Head of caudate nucleus (tissue), 42 donors: ENCODE measurements at regions not wholly inside any gene's neighbourhood (a gene's known extent, or its start where the extent isn't known, plus 50 kb on each side); places are given as distances from the start of the nearest gene placed in this dataset.

Experiments
- DNase-seq, 42 donors: peaks; one replicate each; pipeline versions ENCODE4 v3.0.0 to v3.0.0-alpha.2; 2020 to 2021; ENCODE audit warnings: mixed read lengths in 7 of 42
- intact Hi-C: fragments of 100-400 bp; cut with DNase I; formaldehyde crosslinking; loops from one replicate; pipeline ENCODE4 v1.15.0; 2022

DNA sequence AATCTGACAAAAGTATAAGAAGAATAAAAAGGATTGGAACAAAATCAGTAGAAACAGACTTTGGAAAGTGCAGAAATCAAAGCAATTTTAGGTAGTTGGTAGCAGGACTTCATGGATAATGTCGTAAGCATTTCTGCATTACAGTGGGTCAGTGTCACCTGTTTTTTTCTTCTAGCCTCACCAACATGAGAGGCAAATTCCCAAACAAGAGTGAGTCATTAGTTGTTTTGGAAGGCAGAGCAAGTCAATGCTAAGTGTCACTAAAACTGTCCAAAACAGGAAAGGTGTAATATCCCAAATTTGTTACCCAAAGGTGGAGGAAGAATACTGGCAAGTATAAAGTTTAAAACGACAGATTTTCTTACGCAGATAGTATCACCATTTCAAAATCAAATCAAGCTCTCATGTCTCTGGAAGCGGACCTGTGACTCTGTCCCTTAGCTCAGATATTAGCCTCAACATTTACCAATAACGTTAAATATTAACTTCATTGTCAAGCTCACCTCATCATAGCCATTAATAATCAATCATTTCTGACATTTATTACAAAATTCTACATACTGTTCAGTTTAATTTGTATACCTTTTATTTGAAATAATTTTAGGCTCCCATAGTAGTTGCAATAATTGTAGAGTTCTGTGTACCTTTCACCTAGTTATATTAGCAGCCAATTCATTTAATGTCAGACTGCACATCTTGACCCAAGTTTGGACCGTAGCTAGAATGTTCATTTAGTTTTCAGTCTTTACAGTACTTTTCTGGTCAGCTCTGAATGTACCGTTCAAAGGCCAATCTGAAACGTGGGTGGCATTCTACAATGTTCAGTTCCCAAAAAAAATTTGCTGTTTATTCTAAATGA, 901.2 kb upstream of the COX7C start:
- no peak for DNase-seq
- intact Hi-C loops: no loop called here

- intact Hi-C loops: no loop called here
- no peak for DNase-seq
Observed at GRCh38 chr5:85717203-85717563, 900.6 kb upstream of the COX7C start.

DNA sequence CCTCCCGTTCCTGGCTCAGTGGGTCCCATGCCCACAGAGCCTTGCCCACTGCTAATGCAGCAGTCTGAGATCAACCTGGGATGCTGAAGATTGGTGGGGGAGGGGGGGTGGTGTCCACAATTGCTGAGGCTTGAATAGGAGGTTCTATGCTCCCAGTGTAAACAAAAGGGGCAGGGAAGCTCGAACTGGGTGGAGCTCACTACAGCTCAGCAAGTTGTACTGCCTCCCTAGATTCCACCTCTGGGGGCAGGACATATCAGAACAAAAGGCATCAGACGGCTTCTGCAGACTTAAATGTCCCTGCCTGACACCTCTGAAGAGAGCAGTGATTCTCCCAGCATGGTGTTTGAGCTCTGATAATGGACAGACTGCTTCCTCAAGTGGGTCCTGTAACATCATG, 885.6 kb upstream of the COX7C start:
- DNase-seq: no peak
- intact Hi-C loops: no loop called here

- DNase-seq: no peak
- intact Hi-C loops: no loop called here
Observed at GRCh38 chr5:85741972-85742371, 875.8 kb upstream of the COX7C start.

GRCh38 chr5:85760519-85760918, 857.2 kb upstream of the COX7C start:
- DNase-seq: no peak
- intact Hi-C loops: no loop called here

DNA sequence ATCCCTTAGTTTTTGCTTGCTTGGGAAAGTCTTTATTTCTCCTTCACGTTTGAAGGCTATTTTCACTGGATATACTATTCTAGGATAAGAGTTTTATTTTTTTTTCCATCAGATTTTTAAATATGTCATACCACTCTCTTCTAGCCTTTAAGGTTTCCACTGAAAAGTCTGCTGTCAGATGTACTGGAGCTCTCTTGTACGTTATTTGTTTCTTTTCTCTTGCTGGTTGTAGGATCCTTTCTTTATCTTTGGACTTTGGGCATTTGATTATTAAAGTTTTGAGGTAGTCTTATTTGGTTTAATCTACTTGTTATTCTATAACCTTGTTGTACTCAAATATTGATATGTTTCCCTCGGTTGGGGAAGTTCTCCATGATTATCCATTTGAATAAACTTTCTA, 848.4 kb upstream of the COX7C start:
- intact Hi-C loops: no loop called here
- DNase-seq: no peak

DNA sequence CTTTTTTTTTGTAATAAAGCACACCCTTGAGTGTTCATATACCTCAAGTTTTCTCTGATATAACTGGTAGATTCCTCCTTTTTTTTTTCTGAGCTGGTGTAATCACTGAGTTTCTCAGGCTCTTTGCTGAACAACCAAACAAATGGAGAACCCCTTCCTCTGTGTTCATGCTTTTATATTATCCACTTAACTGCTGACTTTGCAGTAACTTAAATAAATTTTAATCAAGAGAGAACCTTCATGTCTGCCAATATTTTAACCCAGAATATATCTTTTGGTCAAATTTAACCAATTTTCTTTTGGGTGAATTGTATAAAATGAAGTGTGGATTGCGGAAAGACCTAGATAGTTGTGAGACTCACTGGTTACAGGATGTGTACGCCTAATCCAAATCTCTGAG, 833.0 kb upstream of the COX7C start:
- intact Hi-C loops: no loop called here
- no peak for DNase-seq

- intact Hi-C loops: no loop called here
- no peak for DNase-seq
Observed at GRCh38 chr5:85813146-85813545, 804.6 kb upstream of the COX7C start.

- DNase-seq: no peak
- intact Hi-C loops: no loop called here
Observed at GRCh38 chr5:85814596-85814995, 803.1 kb upstream of the COX7C start.

DNA sequence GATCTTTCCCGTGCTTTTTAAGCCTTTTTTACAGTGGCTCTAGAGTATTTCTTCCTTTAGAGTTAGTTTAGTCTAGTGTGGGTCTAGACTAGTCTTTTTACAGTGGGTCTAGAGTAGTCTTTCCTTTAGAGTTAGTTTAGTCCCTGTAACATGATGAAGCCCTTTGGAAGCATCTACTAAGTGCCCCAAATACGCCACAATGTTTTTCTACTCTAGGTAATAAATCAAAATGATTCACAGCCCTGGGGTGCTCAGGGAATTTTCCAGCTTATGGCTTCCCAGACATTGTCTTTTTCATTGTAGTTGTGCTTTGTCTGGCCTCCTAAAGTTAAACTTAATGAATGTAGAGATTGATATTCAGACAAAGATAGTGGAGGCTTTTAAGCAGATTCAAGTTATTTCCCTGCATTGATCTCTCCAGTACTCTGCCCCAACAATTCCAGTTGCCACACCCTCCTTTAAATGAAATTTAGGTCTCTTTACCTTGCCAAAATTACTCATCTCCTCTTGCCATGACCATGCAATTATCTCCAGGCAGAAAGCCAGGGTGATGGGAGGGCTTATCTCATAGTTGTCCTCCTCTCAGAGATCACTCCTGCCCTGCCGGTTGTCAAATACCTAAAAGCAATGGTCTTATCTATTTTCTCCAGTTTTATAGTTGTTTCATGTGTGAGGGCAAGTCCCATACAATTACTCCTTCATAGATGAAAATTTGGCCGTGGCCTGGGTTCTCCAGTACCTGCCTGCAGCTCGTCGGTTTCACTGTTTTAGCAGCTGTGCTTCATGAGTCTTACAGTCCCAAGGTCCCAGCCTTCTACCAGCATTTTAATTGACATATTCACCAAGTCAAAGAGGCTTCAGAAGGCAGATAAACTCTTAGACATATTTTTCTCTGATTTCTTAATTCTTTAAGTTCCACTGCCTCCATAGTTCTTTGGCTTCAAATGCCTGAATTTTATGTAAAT, 794.0 kb upstream of the COX7C start:
- intact Hi-C loops: no loop called here
- DNase-seq: no peak

DNA sequence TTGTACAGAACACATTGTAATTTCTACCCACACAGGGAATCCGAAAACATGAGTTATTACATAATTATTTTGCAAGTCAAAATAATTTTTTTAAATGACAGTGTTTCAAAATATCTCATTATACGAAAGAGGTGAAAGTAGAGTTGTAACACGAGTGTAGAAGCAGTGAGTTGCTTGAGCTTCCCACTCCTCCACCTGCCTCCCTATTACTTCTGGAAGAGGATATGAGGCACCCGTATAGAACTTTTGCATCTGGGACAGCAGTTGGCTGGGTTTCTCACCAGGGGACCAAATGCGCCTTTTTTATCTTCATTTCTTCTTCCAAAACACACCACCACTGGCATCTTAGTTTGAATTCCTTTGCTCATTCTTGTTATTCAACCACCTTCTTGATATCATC, 779.0 kb upstream of the COX7C start:
- intact Hi-C loops: no loop called here

DNA sequence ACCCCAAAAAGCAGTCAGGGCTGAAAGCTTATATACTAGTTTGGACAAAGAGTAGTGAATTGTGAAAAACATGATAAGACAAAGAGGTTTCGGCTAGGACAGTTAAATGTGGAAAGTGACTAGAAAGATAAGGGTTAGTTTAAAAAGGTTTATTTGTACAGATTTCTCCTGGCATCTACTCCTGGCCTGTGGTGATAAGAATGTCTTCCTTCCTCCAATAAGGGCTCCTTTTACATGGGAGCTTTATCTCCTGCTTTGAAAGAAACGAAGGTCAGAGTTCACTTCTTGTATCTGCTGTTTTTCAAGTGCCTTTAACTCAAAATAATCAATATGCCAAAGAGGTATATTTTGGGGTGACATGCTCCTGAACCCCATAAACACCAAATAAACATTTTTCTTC, 776.1 kb upstream of the COX7C start:
- intact Hi-C loops: no loop called here

More for the DNA sequence above, 779.0 kb upstream of the COX7C start:
- peak in 14 of 42 donors; percentile 3 to 53 (median 18) for DNase-seq

DNA sequence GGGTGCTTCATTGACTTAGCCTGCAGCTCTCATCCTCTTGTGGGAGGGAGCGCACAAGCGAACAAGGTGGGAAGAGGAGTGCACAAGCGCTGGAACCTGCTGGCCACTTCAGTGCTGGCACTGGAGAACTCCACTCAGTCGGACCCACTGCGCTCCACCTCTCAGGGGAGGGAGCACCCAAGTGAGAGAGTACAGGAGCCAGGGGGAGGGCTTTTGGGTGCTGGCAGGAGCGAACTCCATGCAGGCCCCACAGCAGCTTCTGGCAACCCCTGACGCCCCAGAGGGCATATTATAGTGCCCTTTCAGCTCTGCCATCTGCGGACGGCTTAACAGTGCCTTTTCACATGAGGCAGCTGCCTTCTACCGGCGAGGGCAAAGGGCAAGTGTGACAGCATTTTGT, 774.2 kb upstream of the COX7C start:
- intact Hi-C loops: no loop called here
- DNase-seq: no peak

More for the DNA sequence above, 776.1 kb upstream of the COX7C start:
- no peak for DNase-seq

DNA sequence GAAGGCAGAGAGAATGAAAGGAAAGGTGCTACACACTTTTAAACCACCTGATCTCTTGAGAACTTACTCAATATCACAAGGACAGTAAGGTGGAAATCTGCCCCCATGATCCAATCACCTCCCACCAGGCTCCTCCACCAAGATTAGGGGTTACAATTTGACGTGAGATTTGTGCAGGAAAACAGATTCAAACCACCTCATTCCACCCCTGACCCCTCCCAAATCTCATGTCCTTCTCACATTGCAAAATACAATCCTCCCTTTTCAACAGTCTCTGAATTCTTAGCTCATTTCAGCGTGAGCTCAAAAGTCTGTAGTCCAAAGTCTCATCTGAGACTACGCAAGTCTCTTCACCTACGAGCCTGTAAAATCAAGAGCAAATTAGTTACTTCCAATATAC, 768.3 kb upstream of the COX7C start:
- no peak for DNase-seq
- intact Hi-C loops: no loop called here

DNA sequence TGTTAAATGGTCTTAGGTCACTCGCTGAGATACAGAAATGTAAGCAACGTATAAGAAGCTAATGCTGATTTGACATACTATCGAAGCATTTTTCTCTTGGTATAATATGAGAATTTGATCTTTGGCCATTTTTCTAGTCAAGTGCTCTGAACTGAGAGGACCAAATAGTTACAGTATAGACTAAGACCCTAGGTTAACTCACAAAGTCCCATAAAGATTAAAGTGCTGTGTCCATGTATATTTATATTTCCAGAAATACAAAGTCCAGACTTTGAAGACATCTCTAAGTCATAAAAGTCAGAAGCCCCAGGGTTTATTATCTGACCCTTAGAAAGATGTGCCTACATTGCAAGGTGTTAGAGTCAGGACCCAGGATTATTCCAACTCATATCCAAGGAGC, 752.4 kb upstream of the COX7C start:
- intact Hi-C loops: no loop called here
- DNase-seq: no peak

DNA sequence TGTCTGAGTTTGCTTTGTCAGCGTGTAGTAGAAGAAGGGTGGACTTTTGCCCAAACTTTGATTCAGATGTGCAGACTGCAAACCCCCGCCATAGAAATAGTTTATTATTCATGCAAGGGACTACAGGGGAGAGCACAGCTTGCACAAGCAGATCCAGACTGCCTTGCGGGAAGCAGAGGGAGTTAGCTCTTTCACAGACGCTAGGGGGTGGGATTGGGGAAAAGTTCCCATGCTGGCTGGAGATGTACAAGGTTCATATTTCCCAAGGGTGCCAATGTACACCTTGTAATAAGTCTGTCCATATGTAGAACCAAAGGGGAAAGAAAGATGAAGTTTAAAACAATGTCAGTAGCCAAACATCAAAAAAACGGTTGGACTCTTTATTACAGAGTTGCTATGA, 749.7 kb upstream of the COX7C start:
- intact Hi-C loops: no loop called here
- DNase-seq: no peak

DNA sequence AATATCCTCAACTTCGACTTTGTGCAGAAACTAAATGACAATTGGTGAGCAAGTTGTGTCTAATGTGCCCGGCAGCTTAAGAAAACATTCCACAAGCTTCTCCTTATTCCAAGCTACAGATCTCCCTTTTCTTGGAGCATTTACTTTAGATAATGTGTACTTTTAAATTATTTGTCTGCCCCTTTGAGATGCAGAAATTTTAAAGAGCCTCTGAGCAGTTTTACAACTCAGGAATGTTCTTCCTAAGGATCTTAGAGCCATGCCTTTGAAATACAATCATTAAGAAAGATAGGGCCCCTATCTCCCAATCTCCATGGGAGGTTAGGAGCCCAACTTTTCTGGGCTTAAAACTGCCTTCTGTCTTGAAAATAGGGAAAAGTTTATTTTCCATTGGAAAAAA, 723.7 kb upstream of the COX7C start:
- DNase-seq: no peak
- intact Hi-C loops: no loop called here

DNA sequence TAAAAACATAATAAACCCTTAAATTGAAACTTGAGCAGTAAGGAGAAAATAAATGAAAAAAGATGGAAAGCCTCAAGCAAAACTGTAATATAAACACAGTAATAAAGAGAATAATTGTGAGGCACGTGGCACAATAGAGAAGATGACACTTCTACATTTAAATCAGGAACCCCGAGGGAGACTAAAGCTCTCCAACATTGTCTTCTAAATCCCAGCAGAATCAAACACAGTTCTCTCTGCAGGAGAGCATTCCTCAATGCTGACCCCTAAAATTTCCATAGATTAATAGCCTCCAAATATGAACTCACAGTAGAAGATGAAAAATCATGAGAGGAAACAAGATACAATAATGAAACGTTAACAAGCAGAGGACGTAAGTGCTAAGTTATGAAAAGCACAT, 721.2 kb upstream of the COX7C start:
- intact Hi-C loops: no loop called here
- DNase-seq: no peak

- no peak for DNase-seq
- intact Hi-C loops: no loop called here
Observed at GRCh38 chr5:85906460-85906859, 711.3 kb upstream of the COX7C start.

GRCh38 chr5:85910335-85910734, 707.4 kb upstream of the COX7C start:
- DNase-seq: no peak
- intact Hi-C loops: no loop called here
